ENCODE measurements at regions not wholly inside any gene's neighbourhood (a gene's known extent, or its start where the extent isn't known, plus 50 kb on each side); places are given as distances from the start of the nearest gene placed in this dataset.

- TF ChIP-seq ZBTB33 (IDR thresholded peaks at IDR 0.05; ENCODE audit: extremely low read depth, insufficient replicate concordance, low read length) (no peak), ATF3 (IDR thresholded peaks at IDR 0.05) (no peak)
Observed at GRCh38 chr13:109497917-109498316, 288.5 kb downstream of the IRS2 start (continued).

- no peak overlapping the region for H3K4me2 ChIP-seq (ENCODE audit: low read length)
- DNase-seq (ENCODE audit: low read depth, low spot score): no peak
- TF ChIP-seq ATF3 (IDR thresholded peaks at IDR 0.05) (no peak), CBX3 (IDR thresholded peaks at IDR 0.05; ENCODE audit: low read depth) (no peak), EZH2phosphoT487 (IDR thresholded peaks at IDR 0.05; ENCODE audit: borderline replicate concordance) (no peak), SIN3A (IDR thresholded peaks at IDR 0.05; ENCODE audit: low read depth) (no peak), POLR2A (IDR thresholded peaks at IDR 0.05; ENCODE audit: borderline replicate concordance, extremely low read depth, insufficient read depth, insufficient read length) (no peak), ZNF274 (IDR thresholded peaks at IDR 0.05; ENCODE audit: low read depth, low read length) (no peak), MAX (IDR thresholded peaks at IDR 0.05) (no peak), TCF7L2 (IDR thresholded peaks at IDR 0.05; ENCODE audit: borderline replicate concordance, extremely low read depth, insufficient read depth, insufficient read length) (no peak), ELF1 (IDR thresholded peaks at IDR 0.05; ENCODE audit: borderline replicate concordance, low read depth) (no peak), REST (IDR thresholded peaks at IDR 0.05; ENCODE audit: low read depth) (no peak), YY1 (IDR thresholded peaks at IDR 0.05; ENCODE audit: extremely low read depth, insufficient replicate concordance, low read depth, low read length) (no peak)
- H3K9me2 ChIP-seq (ENCODE audit: insufficient read depth): no peaks in the 10 kb centered on the region
- ATAC-seq: no peak
- no peaks in the 10 kb centered on the region for H4K20me1 ChIP-seq (ENCODE audit: insufficient read depth)
- no peaks in the 10 kb centered on the region for H3K4me1 ChIP-seq (ENCODE audit: control insufficient read depth in 1 of 2, insufficient read depth in 2 of 2, low read length in 2 of 2)
- ChIA-PET RAD21 (ENCODE audit: low non-redundant PET in 1 of 2, low total read pairs in 2 of 2, uncharacterized antibody in 2 of 2, unreplicated experiment in 2 of 2) (no interaction called here), POLR2A (no interaction called here), CTCF (no interaction called here)
- no peaks in the 10 kb centered on the region for H3K9me3 ChIP-seq (ENCODE audit: control insufficient read depth in 1 of 2, insufficient read depth in 1 of 2, low read depth in 1 of 2, low read length in 2 of 2)
- H3K27me3 ChIP-seq (ENCODE audit: insufficient read depth, low read length): no peaks in the 10 kb centered on the region
- intact Hi-C loops (cut with micrococcal nuclease): no loop called here
- no peak overlapping the region for H2AFZ ChIP-seq (ENCODE audit: low read depth, low read length, poor library complexity, severe bottlenecking)
- H3K36me3 ChIP-seq (ENCODE audit: control insufficient read depth in 1 of 2, insufficient read depth in 2 of 2, low read length in 2 of 2): no peaks in the 10 kb centered on the region
- BruUV-seq (replicated peaks): no TSS peak
- no peak overlapping the region for H3K4me3 ChIP-seq (replicated peaks in 1 of 2; ENCODE audit: low read depth in 1 of 2, low read length in 2 of 2)
- no peak overlapping the region for H3K27ac ChIP-seq (ENCODE audit: low read depth, low read length)
- no peaks in the 10 kb centered on the region for H3K79me2 ChIP-seq (ENCODE audit: insufficient read depth, low read length)
- no peak overlapping the region for H3K9ac ChIP-seq (ENCODE audit: low read length)
Observed at GRCh38 chr13:109496216-109496615, 290.2 kb downstream of the IRS2 start.

All from HCT116 (cell line).